ENCODE measurements at regions not wholly inside any gene's neighbourhood (a gene's known extent, or its start where the extent isn't known, plus 50 kb on each side); places are given as distances from the start of the nearest gene placed in this dataset.
"Not testable (repeated sequence)": the region's sequence is repeated elsewhere in the genome, so short reads cannot be mapped to it uniquely, and the experiment has no call there.

DNA sequence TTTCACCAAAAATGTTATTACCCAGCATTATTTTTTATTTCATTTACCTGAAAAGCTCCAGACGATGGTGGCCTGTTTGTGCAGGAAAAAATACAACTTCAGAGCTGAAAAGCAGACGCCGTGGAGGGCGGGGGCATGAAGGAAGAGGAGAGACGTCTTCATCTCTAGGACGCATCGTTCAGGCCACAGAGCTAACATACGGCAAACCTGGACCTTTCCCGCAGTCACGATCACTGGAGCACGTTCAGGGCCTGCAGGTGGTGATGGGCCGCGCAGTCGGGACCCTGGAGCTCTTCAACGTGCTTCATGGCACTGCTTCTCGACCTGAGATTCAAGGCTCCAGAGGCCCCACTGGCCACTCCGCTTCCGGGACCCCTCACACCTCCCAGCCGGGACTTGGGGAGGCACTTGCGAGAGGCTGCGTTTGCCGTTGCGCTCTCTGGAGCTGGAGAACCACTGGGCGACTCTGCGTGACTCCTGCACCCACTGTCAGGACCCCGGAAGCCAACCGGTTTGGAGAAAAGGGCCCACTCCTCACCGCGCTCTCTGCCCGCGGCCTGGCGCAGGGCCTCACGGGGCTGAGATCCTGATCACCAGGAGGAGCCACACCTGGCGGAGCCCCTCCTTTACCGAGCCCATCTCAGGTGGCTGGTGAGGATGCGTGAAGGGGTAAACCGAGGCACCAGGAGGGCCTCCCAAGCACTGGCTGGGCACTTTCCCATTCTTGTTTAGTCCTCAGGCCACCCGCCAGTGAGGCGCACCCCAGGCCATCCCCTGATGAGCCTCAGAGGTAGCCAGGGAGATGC is 164.4 kb upstream of the AFDN start:
- DNase-seq = no peak

DNA sequence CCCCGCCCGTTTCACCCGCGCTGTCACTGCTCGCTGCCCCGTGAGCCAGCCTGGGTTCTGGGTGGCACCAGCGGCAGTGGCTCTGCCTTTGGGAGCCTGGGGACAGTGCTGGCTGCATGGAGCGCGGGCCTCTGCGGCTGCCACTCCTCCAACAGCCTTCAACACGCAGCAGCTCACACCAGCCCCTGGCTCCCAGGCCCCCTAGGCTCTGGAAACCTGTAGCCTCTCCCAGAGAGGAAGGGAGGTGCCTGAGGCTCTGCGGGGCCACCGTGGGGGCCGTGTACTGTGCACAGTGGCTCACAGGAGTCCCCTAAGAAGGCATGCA is 163.9 kb upstream of the AFDN start:
- no peak for DNase-seq

DNA sequence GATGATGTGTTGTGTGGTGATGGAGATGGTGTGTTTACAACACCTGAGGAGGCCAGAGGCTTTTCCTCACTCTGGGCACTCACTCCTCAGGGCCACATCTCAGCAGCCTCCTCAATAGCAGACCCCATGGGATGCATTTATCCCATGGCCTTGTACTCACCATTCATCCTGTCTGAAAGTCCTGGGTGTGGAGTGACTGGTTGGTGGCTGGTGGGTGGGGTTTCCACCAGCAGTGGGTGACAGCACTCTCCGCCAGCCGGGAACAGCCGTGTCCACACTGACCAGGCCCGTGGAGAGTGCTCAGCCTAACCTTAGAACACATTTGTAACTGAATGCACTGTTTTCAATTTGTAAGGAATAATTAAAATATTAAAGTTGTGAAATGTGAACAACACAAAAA is 163.4 kb upstream of the AFDN start:
- no peak for DNase-seq

DNA sequence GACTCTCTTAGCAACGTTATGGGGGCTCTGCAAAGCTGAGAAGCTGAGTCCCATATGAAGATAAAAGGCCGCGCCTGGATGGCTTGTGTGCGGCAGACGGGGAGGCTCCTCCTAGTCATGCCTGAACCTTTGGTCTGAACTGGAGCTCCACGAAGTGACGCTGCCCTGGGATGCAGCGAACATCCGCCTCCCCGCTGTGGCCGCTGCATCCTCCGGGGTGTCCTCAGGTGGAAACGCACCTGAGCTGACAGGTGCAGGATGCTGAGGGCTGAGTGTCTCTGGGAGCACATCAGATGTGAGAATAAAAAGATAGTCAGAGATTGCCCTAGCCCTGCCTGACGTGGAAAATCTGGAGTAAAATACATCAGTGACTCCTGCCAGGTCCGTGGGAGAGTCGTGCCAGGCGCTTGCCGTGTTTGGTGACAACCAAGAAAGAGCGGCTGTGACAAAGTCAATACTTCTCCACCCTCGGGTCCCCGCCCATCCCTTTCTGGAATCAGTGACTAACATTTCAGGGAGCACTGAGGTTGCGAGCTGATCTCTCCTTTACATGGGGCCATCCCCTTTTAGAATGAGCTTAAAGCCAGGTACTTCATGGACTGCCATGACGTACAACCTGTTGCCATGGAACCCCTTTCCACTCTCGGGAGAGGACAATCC is 162.8 kb upstream of the AFDN start:
- no peak for DNase-seq

DNA sequence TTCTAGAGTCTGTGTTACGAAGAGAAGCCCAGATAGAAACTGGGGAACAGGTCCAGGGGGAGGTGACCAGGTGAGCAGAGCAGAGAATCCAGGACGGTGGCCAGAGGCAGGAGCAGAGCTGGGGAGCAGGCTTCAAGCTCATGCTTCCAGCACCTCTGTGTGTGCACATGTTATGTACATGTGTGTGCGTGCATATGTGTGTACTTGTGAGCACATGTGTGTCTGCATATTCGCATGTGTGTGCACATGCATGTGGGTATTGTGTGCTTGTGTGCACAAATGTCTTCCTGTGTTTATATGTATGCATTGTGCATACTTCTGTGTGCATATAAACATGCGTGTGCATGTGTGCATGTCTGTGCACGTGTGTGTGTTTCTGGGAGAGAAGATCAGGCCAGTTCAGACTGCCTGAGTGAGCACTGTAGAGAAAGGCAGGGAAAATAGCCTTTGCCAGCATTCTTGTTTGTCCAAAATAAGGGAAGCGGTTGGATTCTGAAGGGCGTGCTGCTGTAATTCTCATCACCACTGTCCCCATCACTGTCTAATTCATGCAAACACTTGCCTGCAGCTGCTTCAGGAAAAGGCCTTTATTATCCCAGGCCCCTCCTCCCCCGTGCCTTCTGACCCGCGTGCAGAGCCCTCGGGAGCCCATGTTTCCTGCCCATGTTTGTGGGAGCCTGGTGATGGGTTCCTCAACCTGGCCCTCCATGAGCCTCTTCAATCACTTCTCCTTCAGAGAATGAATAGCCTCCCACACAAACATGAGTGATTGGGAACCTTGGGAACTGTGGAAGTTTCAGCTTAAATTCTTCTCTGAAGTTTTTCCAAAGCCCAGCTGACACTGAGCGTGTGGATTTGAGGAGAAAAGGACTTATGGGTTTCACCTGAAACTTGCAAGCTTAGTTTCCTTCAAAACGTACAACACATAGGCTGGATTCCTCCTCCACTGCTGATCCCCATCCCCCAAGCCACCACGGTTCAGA is 161.7 kb upstream of the AFDN start:
- no peak for DNase-seq

DNA sequence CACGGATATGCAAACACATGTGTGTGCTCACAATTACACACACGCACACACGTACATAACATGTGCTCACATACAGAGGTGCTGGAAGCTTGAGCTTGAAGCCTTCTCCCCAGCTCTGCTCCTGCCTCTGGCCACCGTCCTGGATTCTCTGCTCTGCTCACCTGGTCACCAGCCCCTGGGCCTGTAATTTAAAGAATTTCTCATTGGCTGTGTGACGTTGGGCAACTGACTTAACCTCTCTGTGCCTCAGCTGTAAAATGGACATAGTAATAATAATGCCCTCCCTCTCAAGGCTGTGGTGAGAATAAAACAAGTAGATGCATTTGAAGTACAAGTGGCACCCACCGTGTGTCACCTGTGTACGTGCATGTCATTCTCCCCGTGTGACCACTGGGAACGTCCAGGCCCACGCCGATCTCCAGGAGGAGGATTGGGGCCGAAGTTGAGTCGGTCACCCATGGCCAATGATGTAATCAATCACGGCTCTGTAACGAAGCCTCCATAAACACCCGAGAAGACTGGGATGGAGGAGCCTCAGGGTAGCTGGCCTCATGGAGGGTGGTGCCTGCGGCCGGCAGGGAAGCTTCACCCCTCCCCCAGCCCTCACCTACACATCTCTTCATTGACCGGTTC is 160.9 kb upstream of the AFDN start:
- no peak for DNase-seq

DNA sequence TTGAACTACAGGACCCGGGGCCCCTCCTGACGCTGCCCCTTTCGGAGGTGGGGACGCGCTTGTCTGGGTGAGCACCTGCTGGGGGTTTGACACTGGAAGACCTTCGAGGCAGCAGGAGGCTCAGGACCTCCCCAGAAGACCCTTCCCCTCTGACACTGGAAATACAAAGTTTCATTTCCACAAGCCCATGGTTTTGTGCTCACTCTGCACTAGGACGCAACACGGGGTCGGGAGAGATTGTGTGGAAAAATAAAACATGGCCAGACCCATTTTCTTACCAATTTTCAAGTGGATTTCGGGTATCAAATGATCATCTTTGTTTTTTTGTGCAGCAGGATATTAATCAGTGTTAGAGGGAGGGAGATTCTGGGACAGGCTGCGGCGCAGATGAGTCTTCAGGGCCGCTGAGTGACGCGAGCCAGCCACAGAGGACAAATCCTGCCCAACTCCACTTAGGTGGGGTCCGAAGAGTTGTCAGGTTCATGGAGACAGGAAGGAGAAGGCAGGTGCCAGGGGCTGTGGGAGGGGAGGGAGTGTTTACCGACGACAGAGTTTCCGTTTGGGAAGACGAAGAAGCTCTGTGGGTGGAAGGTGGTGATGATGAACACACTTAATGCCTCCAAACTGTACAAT is 160.0 kb upstream of the AFDN start:
- DNase-seq = no peak

DNA sequence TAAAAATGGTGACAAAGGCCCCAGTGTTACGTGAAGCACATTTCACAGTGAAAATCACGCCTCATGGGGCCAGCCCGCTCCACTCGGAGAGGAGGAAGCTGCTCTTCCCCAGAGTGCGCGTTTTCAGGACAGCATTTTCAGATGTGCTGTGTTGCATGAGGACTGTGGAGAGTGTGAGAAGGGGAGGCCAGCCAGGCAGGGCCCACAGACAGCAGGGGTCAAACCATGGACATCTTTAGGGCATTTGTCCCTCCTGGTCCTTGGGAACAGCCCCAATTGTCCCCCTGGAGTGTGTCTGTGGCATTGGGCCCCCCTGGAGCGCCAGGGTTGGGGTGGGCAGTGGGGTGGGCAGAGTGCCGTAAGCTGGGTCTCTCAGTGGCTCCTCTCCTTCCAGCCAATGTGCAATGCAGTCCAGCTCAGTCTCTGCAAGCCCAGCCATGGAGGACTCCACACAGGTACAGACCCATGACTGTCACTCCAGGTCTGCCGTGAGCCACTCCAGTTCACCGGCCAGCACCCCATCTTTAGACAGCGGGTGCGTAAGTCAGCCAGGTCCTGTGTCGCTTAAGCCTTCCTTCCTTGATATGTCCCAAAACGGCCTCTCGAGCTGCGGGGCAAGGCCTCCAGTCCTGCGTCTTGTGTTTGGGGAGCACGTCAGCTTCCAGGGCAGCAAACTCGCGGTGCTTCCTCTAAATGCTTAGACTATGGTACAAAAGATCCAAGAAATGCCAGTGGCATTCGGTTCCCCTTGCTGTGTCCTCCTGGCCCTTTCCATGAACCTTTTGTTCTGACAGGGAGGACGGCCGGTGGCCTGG is 159.3 kb upstream of the AFDN start:
- no peak for DNase-seq

DNA sequence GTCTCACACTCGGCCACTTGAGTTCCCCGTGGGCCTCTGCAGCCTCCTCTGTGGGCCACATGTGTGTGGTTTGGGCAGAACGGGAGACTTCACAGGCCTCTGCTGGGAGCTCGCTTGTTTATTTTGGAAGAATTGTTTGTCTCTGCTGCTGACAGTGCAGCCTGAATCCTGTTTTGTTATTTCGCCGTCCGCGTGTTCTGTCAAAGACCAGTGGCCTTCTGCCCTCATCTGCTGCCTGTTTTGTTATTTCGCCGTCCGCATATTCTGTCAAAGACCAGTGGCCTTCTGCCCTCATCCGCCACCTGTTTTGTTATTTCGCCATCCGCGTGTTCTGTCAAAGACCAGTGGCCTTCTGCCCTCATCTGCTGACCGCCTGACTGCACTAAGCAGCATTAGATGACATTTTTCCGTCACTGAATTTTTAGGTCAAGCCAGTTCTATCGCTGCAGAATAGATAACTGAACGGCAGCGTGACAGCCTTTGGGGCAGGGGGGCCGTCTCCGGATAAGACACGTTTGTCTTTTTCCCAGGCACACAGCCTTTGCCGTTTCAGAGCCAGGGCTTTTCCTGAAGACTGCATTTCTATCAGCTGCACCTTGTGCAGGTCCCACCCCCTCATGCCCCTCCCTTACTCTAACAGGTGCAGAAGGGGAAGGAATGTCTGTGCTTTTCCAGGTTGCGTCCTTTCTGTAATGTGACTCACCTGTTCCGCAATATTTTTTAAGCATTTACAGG is 158.5 kb upstream of the AFDN start:
- DNase-seq = no peak

DNA sequence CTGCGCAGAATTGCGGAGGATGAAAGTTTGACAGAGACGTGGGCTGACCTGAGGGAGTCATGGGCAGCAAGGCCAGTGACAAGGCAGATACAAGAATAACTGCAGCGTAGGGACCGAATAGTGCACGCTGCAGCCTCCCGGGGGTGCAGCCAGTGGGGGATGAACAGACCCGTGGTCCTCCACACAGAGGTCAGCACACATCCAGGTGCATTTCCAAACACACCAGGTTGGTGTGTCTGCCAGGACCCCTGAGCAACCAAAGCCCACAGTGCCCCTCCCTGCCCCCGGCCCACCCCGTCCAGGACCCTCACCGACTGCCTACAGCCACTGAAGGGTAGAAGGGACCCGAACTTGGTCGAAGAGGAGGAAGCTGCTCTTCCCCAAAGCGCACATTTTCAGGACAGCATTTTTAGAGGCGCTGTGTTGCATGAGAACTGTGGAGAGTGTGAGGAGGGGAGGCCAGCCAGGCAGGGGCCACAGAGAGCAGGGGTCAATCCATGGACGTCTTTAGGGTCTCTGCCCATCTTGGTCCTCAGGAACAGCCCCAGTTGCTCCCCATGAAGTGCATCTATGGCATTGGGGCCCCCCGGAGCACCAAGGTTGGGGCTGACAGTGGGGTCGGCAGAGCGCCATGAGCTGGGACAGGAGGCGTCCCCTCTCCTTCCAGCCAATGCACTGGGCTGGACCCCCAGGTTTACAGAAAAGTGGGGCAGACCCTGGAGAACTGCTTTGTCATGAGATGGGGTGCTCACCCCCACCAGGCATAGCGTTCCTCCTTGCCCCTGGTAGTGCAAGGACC is 157.8 kb upstream of the AFDN start:
- no peak for DNase-seq

DNA sequence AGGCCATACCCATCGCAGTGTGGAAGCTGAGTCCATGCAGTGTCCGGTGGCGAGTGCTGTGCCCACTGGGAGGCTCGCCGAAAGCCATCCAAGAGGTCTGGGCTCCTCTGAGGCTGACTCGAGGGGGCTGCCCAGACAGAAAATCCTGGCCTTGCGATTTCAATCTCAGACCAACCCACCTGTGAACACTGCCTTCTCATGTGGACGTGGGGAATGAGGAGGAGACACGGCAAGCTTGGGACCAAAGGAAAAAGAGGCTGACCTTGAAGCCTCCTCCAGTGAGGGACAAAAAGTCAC is 157.2 kb upstream of the AFDN start:
- DNase-seq = no peak

DNA sequence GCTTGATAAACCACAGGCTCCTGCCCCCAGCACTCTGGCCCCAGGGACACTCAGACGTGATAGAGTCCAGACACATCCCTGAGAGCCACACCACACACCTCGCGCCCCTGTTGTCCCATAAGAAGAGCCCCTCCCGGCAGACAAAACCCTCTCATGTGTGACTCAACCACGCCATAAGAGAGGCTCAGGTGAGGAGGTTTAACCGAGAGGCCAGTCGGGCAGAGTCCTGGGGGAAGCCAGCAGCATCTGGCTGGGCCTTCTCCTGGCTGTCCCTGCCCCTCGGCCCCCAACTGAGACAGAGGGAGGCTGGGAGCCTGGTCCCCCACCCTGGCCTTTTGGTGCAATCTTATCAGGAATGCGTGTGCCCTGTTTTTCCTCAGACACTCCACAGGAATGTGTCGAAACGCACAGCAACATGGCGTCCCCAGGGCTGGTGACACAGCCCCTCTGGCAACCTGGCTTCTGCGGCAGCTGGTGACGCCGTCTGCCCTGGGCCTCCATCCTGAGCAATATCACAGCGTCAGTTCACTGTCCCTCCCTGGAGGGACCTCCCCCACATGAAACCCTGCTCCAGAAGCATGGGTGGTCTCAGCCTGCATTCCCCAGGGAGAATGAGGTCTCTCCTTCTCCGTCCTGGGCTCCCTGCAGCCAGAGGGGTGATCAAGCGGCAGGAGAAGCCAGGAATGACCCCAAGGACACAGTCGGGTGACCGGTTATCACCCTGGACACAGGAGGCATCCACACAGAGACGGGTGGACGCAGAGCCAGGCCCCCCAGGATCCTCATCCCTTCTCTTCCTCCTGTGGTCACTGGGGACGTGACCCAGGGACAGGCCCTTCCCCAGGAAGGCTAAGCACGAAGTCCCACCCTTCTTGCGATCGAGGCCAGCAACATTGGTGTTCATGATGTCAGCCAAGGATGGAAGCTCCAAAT is 156.6 kb upstream of the AFDN start:
- no peak for DNase-seq

DNA sequence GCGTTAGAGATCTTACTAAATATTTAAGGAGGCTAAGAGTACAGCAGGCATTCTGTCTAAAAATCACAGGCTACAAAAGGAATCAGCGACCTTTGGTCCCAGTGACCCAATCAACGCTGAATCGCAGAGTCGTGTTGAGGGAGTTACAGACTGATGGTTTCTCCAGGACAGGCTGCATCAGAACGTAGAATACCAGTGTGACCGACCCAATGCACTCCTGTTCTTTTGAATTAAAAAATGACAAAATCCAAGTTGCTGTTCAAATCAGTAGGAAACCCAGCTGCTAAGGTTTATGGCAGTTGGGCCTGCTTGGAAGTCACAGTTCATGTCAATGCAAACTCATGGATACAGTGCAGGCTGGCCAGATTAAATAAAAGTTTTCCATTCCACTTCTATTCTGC is 155.8 kb upstream of the AFDN start:
- no peak for DNase-seq

DNA sequence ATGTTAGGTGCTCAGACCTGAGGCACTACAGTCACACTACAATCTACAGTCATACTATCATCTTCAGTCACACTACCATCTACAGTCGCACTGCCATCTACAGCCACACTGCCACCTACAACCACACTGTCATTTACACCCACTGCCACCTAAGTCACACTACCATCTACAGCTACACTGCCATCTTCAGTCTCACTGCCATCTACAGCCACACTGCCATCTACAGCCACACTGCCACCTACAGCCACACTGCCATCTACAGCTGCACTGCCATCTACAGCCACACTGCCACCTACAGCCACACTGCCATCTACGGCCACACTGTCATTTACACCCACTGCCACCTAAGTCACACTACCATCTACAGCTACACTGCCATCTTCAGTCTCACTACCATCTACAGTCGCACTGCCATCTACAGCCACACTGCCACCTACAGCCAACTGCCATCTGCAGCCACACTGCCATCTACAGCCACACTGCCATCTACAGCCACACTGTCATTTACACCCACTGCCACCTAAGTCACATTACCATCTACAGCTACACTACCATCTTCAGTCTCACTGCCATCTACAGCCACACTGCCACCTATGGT is 155.2 kb upstream of the AFDN start:
- not testable (repeated sequence) for DNase-seq

DNA sequence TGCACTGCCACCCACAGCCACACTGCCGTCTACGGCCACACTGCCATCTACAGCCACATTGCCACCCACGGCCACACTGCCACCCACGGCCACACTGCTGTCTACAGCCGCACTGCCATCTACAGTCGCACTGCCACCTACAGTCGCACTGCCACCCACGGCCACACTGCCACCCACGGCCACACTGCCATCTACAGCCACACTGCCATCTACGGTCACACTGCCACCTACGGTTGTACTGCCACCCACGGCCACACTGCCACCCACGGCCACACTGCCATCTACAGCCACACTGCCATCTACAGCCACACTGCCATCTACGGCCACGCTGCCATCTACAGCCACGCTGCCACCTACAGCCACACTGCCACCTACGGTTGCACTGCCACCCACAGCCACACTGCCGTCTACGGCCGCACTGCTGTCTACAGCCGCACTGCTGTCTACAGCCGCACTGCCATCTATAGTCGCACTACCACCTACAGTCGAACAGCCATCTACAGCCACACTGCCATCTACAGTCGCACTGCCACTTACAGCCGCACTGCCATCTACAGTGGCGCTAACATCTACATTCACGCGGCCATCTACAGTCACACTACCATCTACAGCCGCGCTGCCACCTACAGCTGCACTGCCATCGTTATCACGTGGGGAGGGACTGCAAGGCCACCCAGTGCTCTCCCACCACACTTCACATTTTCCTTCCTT is 154.6 kb upstream of the AFDN start:
- no peak for DNase-seq

DNA sequence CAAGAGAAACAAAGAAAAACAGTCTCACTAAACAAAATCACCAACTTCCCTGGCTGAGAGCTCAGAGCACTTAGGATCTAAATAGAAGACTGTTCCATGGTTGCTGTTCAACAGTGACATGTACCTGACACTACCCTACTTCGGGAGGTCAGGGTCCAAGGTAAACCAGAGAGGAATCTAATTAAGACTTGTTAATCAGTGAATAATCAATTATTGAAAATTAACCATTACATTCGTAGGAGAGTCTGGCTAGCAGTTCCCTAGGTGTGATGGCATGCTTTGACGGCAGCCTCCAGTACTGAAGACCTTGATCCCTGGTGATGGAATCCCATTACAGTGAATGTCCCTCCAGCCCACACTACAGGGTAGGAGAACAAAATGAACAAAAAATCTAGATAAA is 154.0 kb upstream of the AFDN start:
- DNase-seq = no peak

DNA sequence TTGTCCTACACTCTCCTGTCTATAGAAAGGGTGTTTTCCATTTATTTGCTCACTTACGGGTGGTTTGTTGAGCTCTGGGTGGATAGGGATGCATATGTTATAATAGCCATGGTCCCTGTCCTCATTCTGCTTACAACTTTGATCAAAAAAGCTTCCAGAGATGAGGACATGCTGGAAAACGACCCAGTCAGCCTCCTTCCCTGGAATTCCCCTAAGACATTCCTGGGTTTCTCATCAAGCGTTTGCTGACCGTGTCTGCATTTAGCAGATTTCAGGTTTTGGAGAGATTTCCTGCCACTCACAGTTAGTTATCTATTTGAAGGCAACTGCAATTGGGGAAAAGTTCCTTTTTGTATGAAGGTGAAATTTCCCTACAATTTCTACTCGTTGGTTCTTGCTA is 152.8 kb upstream of the AFDN start:
- DNase-seq = no peak

DNA sequence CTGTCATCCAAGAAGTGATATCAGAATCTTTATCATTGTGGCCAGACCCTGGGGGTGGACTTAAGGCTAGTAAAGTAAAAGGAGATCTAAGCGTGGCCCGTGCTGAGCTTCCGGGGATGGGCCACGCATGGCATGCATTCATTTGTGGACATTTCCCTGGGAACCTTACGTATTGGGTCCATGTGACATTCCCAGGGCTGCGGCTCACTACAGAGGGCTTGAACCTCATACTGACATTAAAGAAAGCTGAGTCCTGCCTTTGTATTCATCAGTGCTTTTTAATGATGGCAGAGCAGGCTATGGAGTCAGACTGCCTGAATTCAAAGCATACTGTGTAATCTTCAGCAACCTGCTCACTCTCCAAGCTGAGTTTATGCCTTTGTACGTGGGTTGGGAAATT is 152.2 kb upstream of the AFDN start:
- DNase-seq = no peak
